Right lobe of liver (tissue), 4 donors: ENCODE measurements at regions not wholly inside any gene's neighbourhood (a gene's known extent, or its start where the extent isn't known, plus 50 kb on each side); places are given as distances from the start of the nearest gene placed in this dataset.

Source experiments
- POLR2A ChIP-seq: fragments of 450-650 bp; IDR thresholded peaks from one replicate; pipeline ENCODE4 v1.6.1; 2017; ENCODE audit warnings: antibody characterized with exemption, mild to moderate bottlenecking
- TF ChIP-seq, protein P1 (sequence below), 4 donors: fragments of 200-600 bp in 3 of 4; fragments of 450-650 bp in 1 of 4; IDR thresholded peaks; one replicate each; pipeline versions ENCODE4 v1.5.1 to v1.8.0; 2016 to 2022; ENCODE audit warnings: antibody characterized with exemption in 4 of 4, mild to moderate bottlenecking in 2 of 4
- donor health status: DM: no; HTN: no; CAD: no.
- donor health status: DM: no; HTN: no; CAD: no.
- donor health status: DM: no; HTN: yes; CAD: no.

DNA sequence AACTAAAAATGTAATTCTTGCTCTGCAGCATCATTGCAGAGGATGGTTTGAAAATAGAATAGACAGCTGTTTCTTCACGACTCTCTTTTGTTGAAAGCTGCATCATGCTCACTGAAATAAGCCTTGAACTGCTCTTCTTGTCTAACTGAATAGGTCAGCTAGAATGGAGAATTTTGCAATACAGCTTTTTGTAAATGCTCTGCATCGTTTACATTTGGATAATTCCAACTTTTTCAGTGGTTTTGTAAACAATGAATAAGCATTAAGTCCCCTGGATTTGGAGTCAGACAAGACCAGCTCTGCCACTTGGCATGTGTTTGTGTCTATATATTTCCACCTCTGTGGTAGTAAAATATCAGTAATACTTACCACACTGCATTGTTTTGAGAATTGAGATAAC is 95.2 kb downstream of the PLSCR2 start:
- TF ChIP-seq, protein P1, sequence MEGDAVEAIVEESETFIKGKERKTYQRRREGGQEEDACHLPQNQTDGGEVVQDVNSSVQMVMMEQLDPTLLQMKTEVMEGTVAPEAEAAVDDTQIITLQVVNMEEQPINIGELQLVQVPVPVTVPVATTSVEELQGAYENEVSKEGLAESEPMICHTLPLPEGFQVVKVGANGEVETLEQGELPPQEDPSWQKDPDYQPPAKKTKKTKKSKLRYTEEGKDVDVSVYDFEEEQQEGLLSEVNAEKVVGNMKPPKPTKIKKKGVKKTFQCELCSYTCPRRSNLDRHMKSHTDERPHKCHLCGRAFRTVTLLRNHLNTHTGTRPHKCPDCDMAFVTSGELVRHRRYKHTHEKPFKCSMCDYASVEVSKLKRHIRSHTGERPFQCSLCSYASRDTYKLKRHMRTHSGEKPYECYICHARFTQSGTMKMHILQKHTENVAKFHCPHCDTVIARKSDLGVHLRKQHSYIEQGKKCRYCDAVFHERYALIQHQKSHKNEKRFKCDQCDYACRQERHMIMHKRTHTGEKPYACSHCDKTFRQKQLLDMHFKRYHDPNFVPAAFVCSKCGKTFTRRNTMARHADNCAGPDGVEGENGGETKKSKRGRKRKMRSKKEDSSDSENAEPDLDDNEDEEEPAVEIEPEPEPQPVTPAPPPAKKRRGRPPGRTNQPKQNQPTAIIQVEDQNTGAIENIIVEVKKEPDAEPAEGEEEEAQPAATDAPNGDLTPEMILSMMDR (IDR thresholded peaks at IDR 0.05) = no peak
- no peak for TF ChIP-seq POLR2A
